ENCODE measurements at regions not wholly inside any gene's neighbourhood (a gene's known extent, or its start where the extent isn't known, plus 50 kb on each side); places are given as distances from the start of the nearest gene placed in this dataset.

DNA sequence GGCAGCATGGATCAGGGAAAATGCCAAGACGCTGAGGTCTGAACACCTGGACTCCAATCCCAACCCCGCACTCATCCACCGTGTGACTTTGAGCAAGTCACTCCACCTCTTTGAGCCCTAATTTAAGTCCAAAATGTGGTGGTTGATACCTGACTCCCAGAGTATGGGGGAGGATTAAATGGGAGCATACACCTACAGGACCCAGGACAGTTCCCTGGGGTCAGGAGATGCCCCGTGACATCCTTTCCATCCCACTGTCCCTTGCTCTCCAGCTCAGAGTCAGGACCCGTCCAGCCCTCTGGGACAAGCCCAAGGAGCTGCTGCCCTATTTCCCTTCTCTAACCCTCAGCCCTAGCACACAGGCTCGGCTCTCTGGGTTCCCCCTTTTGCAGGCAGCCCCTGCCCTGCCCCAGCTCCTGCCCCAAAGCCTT is 276.4 kb downstream of the XXYLT1 start:
- Histone ChIP-seq H3K27me3 (replicated peaks) (no peaks in the 10 kb centered on the region), H3K4me3 (ENCODE audit: low read depth, low read length) (no peak overlapping the region), H3K36me3 (replicated peaks) (no peaks in the 10 kb centered on the region), H3K27ac (no peak overlapping the region)
- DNase-seq, result no peak
- in situ Hi-C loops (cut with HindIII; ENCODE audit: low pct_ligation_motif_present, low sequenced_read_pairs), result no loop called here
- TF ChIP-seq, protein P1, sequence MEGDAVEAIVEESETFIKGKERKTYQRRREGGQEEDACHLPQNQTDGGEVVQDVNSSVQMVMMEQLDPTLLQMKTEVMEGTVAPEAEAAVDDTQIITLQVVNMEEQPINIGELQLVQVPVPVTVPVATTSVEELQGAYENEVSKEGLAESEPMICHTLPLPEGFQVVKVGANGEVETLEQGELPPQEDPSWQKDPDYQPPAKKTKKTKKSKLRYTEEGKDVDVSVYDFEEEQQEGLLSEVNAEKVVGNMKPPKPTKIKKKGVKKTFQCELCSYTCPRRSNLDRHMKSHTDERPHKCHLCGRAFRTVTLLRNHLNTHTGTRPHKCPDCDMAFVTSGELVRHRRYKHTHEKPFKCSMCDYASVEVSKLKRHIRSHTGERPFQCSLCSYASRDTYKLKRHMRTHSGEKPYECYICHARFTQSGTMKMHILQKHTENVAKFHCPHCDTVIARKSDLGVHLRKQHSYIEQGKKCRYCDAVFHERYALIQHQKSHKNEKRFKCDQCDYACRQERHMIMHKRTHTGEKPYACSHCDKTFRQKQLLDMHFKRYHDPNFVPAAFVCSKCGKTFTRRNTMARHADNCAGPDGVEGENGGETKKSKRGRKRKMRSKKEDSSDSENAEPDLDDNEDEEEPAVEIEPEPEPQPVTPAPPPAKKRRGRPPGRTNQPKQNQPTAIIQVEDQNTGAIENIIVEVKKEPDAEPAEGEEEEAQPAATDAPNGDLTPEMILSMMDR (IDR thresholded peaks at IDR 0.05; ENCODE audit: low read depth, low read length, missing control alignments), result no peak

DNA sequence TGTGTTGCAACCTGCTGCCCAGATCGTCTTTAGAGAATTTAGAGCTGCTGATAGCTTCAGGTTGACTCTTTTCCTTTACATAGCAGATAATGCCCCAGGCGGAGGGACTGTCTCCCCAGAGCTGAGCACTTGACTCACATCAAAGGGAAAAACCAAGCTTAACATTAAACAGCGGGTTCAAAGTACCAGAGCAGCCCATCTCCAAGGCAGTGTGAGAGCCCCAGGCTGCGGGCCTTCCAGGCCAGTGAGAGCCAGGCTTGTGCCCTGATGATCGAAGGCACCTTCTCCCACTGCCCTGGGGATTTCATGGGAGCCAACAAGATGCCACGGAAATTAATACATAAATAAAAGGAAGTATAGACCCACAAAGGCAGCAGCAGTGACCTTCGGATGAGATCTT is 275.6 kb downstream of the XXYLT1 start:
- Histone ChIP-seq H3K36me3 (replicated peaks) (no peaks in the 10 kb centered on the region), H3K27ac (no peak overlapping the region), H3K4me3 (ENCODE audit: low read depth, low read length) (no peak overlapping the region), H3K27me3 (replicated peaks) (no peaks in the 10 kb centered on the region)
- TF ChIP-seq, protein P1 (IDR thresholded peaks at IDR 0.05; ENCODE audit: low read depth, low read length, missing control alignments), result no peak
- no peak for DNase-seq
- in situ Hi-C loops (cut with HindIII; ENCODE audit: low pct_ligation_motif_present, low sequenced_read_pairs), result no loop called here

DNA sequence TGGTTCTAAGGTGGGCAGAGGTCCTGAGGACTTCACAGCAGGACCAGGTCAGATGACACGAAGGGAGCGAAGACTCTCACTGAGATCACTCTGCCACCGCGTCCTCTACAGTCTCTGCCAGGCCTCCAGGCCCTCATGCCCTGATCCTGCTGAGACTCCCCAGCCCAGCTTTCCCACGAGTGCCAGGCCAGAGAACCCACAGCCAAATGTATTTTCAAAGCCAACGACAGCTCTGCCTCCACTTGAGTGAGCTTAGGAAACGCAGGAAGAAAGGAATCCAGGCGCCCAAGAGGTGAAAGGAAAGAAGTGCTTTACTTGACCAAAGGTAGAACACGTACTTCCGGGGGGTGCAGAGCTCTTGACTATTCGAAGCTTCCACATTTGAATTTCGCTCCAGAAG is 275.0 kb downstream of the XXYLT1 start:
- H3K27ac ChIP-seq, result no peak overlapping the region
- TF ChIP-seq, protein P1 (IDR thresholded peaks at IDR 0.05; ENCODE audit: low read depth, low read length, missing control alignments), result no peak
- no peaks in the 10 kb centered on the region for H3K27me3 ChIP-seq (replicated peaks)
- no peak for DNase-seq
- H3K36me3 ChIP-seq (replicated peaks), result no peaks in the 10 kb centered on the region
- in situ Hi-C loops (cut with HindIII; ENCODE audit: low pct_ligation_motif_present, low sequenced_read_pairs), result no loop called here
- H3K4me3 ChIP-seq (ENCODE audit: low read depth, low read length), result no peak overlapping the region

DNA sequence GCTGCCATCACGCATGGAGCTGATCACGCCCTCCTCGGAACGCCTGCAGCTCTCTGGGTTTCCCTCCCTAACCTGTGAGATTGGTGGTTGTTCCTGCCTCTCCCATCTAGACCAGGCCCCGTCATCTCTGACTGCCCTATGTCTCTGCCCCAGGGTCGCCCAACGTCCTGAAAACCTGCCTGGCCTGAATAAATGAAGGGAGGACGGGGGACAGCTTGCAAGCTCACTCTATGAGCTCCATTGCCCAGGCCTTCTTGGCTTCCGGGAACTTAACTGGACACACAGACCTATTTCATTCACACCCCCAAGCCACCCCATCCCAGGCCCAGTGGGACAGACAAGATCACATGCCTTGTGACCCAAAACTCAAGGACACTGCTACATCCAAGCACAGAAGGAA is 274.2 kb downstream of the XXYLT1 start:
- H3K27me3 ChIP-seq (replicated peaks), result no peaks in the 10 kb centered on the region
- TF ChIP-seq, protein P1 (IDR thresholded peaks at IDR 0.05; ENCODE audit: low read depth, low read length, missing control alignments), result no peak
- no peak for DNase-seq
- H3K36me3 ChIP-seq (replicated peaks), result no peaks in the 10 kb centered on the region
- in situ Hi-C loops (cut with HindIII; ENCODE audit: low pct_ligation_motif_present, low sequenced_read_pairs), result no loop called here
- H3K27ac ChIP-seq, result no peak overlapping the region
- no peak overlapping the region for H3K4me3 ChIP-seq (ENCODE audit: low read depth, low read length)

DNA sequence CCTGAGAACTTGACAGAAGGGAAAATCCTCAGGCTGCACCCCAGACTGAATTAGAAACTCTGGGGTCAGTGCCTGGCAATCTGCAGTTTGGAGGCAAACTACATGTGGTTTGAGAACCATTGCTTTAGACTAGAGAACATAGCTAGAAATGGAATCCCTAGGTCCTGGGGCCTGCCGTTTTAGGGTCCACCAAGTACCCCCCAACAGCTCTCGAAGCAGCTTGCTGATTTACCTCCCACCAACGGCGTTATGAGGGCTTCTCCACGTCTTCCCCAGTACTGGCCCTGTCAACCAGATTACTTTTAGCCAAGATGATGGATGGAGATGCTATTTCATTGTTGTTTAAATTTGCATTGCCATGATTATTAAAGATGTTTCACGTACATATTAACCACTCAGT is 272.5 kb downstream of the XXYLT1 start:
- DNase-seq, result no peak
- TF ChIP-seq, protein P1 (IDR thresholded peaks at IDR 0.05; ENCODE audit: low read depth, low read length, missing control alignments), result no peak
- Histone ChIP-seq H3K36me3 (replicated peaks) (no peaks in the 10 kb centered on the region), H3K27me3 (replicated peaks) (no peaks in the 10 kb centered on the region), H3K4me3 (ENCODE audit: low read depth, low read length) (no peak overlapping the region), H3K27ac (no peak overlapping the region)
- in situ Hi-C loops (cut with HindIII; ENCODE audit: low pct_ligation_motif_present, low sequenced_read_pairs), result no loop called here

DNA sequence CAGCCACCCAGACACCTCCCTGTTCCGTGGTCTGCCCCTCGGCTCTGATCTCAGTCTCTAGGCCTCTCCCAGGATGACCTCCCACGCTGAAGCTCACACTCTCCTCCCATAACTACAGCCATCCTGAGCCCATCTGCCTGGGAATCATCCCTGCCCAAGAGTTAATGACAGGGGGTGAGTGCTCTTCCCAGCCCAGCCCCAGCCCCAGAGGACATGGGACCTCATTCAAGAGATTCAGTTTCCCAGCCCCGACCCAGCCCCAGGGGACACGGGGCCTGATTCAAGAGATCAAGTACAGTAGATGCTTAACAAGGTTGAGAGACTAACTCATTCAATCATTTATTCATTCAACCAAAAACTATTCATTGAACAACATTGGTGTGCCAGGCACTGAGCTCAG is 272.0 kb downstream of the XXYLT1 start:
- no peaks in the 10 kb centered on the region for H3K27me3 ChIP-seq (replicated peaks)
- no peak overlapping the region for H3K27ac ChIP-seq
- TF ChIP-seq, protein P1 (IDR thresholded peaks at IDR 0.05; ENCODE audit: low read depth, low read length, missing control alignments), result no peak
- DNase-seq, result no peak
- no peak overlapping the region for H3K4me3 ChIP-seq (ENCODE audit: low read depth, low read length)
- in situ Hi-C loops (cut with HindIII; ENCODE audit: low pct_ligation_motif_present, low sequenced_read_pairs), result no loop called here
- no peaks in the 10 kb centered on the region for H3K36me3 ChIP-seq (replicated peaks)
